NCI-H2227 (cell line): ENCODE measurements at regions not wholly inside any gene's neighbourhood (a gene's known extent, or its start where the extent isn't known, plus 50 kb on each side); places are given as distances from the start of the nearest gene placed in this dataset.

Experiments used
- DNase-seq: peaks from one replicate; lab custom pipeline; 2025; ENCODE audit not compliant: unreplicated experiment; lab: John Stamatoyannopoulos, UW

DNA sequence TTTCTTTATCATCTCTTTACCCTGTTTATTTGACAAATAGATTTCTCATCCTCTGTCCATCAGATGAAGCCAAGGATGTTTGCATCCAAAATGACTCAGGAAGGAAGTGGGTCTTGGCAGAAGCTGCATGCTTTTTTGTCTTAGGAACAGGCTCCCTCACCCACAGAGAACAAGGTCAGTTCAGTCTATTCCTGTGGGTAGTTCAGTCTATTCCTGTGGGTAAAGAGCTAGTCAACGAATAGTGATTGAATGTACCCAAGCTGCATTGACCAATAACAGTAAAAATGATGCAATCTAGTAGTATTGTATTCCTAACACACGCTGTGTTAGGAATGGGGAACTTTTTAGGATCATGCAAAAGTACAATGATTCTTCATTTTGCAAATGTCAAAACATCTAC is 290.8 kb upstream of the TANK start:
- DNase-seq = no peak

DNA sequence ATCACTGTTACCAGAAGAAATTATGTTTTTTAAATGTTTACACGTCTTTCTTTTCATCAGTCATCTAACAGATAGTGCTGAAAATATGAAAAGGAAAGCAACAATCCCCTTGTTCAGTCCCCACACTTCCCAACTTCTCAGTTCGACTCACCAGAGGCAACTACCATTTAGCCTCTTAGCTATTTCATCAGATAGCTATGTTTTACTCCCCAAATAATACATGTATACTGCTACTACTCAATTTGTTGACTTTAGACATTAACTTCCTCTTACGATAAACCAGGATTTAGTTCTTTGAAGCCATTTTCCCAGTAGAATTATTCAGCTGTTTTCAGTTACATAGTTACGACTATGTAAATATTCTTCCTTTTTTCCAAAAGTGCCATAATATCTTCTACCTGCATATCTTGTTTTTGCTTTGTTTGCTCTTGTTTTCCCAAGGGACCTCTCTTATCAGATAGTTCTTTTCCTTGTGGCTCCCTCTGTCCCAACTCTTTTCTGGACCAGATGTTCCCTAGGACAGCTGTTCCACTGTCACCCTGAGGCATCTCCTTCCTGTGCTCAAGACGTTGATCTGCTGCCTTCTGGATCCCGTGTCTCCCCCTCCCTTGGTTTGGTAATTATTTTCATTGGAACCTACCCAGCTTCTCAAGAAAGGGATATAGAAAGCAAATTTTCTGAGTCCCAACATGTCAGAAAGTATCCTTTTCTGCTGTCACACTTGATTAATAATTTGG is 289.3 kb upstream of the TANK start:
- DNase-seq = no peak

DNA sequence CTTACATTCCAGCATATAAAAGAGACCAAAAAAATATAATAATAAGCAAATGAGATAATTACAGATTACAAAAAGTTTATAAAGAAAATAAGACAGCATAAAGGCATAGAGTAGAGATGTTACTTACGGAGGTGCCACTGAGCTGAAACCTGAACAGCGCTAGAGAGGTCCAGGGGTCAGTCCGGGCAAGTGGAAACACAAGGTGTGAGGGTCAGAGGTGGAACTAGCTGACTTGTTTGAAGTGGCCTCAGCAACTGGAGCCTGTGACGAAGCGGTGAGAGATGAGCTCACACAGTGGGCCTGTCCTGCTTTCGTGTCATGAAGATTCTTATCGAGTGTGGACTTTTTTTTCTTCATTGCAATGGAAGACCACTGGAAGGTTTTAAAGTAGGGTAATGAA is 288.3 kb upstream of the TANK start:
- no peak for DNase-seq

DNA sequence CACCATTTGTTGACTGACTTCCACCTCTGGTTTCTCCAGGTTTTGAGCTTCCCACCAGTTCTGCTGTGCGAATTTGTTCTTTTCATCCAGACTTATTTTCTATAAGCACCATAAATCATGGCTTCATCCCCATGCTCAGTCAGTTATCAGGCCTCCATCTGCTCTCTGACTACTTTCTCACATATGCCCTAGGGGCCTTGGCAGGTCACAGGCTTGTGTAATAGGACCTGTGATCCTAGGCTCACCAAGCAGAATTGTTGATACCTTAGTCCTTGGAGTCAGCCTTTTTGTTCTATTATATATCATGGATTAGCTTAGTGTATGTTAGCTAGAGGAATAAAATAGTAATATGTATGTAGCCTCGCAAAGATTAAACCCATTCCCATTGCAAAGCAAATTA is 284.2 kb upstream of the TANK start:
- DNase-seq = no peak

DNA sequence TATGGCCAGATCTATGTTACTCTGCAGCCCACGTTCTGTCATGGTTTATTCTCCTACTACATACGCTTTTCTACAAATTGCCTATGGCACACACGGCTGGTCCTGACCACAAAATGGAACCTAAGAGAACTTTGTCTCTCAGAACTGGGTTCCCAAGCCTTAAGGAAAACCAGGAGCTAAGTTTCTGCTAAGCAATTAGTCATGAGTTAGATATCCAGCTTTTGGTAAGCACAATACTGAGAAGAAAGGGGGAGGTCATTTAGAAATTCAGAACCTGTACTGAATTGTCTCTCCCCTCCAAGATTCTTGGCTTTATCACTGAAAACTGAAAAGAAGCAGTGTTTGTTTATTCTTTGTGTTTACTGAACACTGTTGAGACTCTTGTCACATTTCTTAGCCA is 283.5 kb upstream of the TANK start:
- no peak for DNase-seq

DNA sequence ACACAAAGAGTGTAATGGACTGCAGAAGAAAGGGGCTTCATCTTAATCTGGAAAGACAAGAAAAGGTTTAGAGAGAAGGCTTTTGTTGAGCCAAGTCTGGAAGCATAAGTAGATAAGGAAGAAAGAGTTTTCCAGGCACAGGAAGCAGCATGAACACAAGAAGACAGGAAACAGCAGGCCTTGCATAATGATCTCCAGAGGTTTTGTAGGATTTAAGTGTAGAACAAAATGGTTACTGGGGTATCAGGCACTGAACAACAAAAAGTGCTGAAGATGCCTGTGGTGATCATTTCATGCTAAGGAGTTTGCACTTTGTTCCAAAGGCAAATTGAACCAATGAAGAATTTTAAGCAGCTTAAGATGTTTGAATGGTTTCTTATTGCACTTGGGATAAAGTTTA is 281.6 kb upstream of the TANK start:
- no peak for DNase-seq

DNA sequence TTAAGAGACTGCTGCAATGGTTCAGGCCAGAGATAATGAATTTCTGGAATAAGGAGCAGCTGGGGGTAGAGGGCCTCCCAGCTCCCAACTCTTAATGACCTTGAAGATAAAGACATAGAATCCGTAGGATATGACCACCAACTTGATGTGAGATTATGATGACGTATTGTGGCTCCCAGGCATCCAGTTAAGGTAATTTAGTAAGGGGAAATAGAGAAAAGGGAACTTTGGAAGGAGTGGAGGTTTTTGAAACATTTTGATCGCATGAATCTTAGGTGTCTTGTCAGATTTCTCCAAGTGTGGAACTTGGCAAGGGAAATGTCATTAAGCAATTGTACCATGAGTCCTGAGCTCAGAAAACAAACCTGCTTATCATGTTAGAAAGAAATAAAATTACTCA is 277.3 kb upstream of the TANK start:
- no peak for DNase-seq

DNA sequence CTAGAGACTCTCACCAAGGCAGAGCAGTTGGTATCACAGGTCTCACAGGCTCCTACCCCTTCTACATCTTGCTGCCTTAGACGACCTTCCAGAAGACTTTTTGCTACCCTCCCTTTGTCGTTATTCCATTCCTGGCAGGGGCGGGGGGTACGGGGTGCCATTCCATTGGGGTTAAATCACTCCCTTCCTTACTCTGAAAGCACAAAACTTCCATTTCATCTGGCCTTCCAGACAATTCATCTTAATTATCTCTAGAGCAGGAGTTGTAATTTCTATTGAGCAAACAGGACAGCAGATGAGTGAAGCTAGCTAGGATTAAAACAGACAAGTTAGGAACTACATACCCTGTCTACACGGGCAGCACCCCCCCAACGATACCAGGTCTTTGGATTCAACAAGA is 276.2 kb upstream of the TANK start:
- DNase-seq = no peak

DNA sequence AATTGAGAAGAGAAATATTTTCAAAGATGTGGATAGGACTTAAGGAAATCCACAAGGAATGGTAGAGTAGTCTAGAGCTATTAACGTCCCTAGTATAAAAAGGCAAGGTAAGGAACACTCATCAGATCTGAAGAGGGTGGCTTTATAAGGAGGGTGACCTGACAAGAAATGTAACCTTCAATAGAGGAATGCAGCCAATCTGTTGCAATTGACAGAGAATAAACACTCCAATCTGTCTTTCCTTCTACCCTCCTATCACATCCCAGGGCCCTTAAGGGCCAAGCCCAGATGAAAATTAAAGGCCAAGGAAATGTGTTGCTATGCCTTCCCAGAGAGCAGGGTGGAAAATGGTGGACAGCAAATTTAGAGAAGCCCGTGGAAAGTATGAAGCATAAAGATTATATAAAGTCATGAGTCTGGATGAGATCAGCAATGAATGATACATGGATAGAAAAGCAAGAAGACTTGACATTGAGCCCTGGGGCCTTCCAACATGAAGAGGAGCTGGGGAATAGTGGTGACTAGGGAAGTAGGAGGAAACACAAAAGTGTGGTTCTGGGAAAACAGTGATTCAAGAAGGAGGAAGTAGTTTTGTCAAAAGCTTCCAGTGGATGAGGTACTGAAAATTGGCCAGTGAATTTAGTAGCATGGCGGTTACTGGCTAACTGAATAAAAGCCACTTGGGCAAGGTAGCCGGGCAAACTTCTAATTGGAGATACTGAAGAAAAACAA is 270.6 kb upstream of the TANK start:
- DNase-seq = no peak

DNA sequence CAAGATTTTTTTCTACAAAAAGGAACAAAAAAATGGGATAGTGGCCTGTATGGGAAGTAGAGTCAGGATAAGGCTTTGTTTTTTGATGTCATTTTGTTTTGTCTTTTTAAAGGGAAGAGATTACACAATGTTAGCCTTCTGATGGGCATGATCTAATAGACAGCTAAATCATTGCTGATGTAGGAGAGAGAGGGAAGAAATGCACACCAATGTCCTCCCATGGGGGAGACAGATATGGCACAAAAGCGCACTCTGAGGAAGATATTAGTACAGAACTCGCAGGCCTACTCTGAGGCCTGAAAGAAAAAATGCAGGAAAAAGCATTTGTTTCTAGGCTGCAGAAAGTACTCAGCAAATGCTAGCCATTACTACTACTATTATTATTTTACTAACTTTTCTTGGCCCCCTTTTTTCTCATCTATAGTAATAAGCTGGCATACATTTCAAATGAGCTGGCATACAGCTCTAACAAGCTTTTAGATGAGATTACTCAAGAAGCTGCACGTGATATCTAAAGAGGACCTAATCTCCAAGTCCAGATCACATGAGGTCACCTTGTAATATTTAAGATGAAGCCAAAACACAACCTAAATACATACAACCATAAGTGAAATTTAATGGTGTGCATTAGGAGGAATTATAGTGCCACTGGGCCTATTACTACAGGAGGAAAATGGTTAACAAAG is 269.4 kb upstream of the TANK start:
- no peak for DNase-seq

DNA sequence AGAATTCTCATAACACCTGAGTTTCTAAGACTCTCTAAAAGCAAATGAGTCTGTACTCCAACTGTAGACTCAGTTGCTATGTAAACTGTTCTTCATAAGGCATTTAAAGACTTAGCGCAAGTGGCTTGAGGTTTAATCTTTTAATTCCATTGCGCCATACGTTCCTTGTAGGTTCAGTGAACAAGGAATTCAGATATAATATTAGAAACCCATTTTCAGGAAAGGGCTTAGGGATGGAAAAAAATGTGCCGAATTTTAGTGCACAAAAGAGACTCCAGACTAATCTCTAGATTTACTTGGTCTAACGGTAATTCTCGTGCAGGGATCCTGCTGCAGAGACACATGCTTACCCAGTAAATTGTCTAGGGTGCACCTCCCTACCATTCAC is 268.9 kb upstream of the TANK start:
- DNase-seq = no peak

DNA sequence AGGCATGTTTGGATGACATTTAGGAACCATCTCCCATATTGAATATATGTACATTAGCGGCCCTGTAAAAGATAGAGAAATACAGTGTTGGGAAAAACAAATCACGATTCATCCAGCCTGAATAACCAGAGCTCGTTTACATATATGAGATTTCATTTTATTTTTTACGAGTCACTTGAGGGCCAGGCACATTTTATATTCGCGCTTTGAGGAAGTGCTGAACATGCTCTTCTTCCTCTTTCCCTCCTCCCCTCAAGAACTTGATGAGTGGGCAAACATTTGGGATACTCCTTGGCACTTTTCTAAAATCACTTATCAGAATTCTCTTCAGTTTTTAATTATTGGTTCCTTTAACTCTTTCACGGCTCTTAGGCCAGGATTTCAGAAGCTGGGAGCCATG is 268.0 kb upstream of the TANK start:
- no peak for DNase-seq

DNA sequence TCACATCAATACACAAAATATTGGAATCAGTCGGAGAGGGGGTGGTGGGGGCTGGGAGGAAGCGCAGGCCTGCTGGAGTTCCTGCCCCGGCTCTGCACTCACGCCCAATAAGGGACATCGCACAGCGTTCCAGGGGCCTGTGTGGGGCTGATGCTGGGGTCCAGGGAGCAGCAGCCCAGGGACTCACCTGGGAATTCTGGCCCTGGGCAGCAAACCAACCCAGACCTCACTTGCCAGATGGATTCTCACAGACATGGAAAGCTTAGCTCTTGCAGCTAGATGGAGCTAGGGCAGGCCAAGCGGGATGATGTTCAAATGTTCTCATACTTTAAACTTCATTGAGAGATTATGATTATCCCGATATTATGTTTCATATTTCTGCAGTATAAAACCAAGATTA is 266.6 kb upstream of the TANK start:
- DNase-seq = no peak

DNA sequence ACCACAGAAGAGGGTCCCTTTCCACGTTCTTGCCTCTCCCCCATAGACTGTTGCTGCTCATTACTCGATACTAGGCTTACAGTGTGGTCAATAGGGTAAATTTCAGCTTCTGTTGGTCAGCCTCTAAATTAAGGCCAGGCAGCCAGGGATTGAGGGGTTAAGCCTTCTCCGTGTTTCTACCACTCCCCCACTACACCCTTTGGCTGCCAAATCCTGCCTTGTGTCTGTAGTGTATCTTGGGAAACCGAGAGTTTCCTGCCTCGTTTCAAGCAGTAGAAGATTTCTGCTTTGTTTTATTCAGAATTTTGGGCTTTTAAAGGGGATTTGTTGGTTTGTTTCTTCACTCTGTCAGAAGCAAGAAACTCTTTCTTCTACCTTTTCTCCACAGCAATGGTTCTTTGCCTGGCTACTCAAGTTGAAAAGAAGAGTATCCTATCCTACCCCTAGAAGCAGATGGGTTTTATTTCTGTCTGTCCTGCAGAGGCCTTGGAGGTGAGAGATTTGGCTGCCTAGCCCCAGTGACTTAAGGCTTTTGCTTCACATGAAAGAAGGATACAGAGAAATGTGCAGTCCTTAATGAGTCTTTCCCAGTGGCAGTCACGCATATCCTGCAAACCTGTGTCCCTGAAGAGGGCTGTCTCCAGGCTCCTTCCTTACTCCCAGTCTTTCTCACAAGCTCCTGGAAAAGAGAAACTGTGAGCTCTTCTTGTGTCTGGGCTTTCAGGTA is 261.5 kb upstream of the TANK start:
- no peak for DNase-seq

DNA sequence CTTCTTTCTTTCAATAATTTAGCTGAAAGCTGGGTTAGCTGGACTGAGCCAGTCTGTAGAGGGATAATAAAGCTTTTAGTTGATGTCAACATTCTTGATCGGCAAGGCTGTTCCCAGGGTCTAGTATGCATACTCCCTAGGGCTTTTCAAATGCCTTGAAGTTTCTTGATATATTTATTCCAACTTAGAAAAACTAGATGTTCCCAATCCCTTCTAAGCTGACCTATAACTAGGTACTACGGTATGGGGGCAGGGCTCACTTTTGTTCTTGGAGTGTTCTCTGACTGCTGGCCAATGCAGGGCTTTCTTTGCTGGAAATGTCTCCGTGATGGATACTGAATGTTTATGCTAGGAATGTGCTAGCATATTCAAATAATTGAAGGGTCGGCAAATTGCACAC is 258.6 kb upstream of the TANK start:
- DNase-seq = no peak

DNA sequence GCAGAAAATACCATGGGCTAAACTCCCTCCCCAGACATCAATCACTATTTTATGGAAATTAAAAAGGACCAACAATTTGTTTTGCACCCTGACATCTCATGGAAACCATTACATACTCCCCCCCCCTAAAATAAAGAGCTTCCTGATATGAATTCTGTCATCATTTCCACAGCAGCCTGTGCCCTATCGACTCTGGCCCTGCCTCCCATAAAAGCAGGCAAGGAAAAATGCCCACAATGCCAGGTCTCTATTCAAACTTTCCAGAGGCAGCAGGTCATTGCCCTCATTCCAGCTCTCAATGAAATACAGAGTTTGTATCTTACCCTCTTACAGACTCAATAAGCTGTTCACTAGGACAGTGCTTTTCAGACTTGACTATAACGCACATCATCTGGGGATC is 254.4 kb upstream of the TANK start:
- DNase-seq = no peak

DNA sequence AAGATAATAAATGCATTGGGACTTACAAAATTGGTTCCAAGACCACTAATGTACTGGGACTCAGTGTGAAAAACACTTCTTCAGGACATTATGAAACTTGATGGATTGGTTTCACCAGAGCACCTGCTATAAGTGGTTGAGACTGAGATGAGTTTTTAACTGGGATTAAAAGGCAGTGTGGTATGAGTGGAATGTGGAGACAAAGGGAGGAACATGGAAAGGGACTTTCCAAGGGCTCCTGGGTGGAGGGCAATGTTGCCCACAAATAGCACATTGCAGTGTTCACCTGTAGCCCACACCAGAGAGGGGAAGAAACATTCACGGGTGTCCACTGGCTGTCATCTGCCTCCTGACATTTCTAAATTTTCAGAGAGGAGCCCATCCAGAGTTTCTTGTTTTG is 253.3 kb upstream of the TANK start:
- no peak for DNase-seq

DNA sequence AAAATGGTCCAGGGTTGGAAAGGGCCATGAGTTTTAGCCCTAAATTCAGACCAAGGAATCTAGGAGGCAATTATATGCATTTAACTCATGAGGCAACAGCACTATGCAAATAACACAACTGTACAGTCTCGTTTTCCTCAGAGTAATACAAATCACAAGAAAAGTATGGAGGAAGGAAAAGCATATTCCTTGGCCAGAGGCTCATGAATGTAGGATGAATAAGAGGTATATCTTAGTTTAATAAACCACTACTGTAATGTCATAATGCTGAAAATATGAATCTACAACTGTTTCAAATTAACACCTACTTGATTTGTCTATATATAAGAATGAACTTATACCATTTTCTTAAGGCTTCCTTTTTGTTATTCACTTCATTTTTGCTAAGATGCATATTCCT is 252.5 kb upstream of the TANK start:
- no peak for DNase-seq

DNA sequence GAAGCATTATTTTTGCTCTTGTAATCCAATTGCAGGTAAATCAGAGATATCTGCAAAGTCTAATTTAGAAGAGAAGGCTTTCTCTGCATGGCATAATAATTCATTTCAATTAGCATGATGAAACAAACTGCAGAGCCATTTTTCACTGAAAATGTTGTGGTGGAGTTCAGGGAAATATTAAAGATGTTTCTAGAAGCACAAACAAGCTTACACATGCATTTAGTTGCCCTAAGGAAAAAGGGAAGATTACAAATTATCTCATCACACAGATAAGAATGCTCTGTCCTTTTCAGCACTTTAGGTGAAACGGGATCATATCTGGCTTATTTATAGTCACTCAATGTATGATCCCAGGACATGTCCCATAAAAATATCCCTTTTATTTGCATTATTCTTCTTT is 252.1 kb upstream of the TANK start:
- DNase-seq = no peak

DNA sequence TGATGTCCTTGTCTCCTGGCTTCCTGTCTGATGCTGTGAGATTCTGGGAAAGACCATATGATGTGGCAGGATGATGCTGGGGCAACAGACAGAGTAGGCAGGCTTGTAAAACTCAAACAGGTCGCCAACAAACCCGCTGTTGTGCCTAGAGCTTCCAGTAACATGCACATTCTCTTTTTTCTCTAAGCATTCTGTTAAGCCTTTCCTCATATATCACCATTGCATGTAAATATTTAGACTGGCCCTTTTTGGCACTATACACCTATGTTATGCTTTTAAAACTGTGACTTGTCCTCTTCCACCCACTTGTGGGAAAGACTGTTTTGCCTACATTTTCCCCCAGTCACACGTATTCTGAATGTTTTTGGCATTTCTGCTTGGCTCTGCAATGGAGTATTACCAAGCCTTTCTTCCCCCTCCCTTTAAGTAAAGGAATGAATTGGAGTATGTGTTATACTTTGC is 250.4 kb upstream of the TANK start:
- DNase-seq = no peak

DNA sequence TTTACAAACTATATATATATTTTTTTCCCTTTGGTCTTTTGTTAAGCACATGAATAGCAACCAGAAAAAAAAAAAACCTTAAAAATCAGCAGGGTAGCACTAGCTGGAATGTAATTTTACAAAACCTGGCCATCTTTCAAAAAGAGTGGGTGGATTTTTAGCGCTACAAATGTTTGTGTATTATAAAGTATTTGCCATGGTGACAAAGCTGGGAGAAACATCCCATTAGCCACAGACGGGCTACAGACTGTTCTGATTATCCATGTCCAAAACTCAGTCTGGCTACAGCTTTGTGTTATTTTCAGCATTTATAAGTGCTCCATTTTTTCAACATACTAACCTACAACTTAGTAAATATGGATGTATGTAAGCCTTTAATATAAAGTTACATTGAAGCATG is 249.5 kb upstream of the TANK start:
- DNase-seq = no peak

DNA sequence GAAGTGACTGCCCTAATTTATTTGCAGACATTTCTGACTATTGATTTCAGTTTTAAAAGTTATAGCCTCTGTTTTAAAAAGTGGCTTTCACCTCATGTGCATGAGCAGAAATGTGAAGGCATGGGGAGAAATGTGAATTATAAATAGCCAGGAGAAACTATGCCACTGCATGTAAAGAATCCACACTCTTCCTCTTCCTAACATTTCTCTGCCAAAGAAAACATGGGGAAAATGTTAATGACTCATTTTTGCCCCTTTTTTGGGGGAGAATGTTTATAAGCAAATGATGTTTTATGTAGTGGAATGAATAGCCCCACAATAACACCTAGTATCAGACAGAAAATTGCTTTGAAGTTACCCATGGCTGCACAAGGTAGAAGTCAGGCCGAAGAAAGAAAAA is 249.0 kb upstream of the TANK start:
- DNase-seq = no peak
